CD4-positive, alpha-beta T cell treated with Interleukin-17A for 4 hours (primary cell): ENCODE measurements at regions not wholly inside any gene's neighbourhood (a gene's known extent, or its start where the extent isn't known, plus 50 kb on each side); places are given as distances from the start of the nearest gene placed in this dataset.

Experiments
- DNase-seq: peaks from one replicate; pipeline ENCODE4 v3.0.0-alpha.2; 2020; ENCODE audit warnings: mixed read lengths

DNA sequence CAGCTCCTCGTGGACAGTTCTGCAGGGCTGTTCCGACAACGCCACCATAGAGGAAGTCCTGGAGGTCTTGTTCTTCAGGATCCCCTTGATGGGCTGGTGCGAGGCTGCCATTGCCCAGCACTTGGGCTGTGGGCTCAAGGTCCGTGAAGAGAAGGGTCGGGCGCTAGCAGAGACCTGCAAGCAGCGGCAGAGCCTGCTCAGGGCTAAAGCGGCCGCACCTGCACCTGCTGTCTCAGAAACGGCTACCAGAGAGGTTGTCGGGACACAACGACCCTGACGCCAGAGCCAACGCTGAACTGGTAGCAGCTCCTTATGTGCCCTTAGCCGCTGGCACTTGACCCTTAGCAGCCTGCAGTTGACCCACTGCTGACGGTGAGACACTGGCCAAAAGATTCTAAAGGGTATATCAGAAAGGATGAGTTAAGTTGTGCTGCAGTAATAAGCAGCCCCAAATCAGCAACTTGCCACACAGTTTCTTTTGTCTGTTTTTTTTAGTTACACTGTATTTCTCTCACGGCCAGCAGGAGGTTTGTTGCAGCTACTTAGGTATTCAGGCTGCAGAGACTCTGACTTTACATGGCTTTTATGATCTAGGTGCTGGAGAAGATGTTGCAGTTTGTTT, 55.5 kb upstream of the ST6GAL2 start:
- no peak for DNase-seq

GRCh38 chr2:106943468-106944200, 57.7 kb upstream of the ST6GAL2 start:
- DNase-seq = no peak

GRCh38 chr2:106944215-106944614, 58.2 kb upstream of the ST6GAL2 start:
- no peak for DNase-seq

DNA sequence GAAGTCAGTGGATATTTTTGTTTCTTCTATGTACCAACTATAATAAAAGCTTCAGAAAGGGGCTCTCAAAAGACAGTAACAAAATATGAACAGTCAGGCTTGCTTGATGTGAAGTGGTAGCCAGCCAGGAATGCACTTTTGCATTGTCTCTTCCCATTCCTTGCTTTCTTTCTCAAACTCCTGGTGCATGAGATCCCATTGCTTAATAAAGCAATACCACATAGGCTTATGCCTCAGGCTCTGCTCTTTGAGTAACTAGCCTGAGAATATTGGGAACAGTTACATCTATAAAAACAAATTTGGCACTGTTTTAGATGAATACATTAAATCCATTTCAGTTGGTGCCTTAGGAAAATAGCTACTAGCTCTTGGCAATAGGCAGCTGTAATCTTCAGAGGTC, 62.6 kb upstream of the ST6GAL2 start:
- DNase-seq = no peak

- DNase-seq = no peak
These were observed 67.3 kb upstream of the ST6GAL2 start for GRCh38 chr2:106953236-106953635.

DNA sequence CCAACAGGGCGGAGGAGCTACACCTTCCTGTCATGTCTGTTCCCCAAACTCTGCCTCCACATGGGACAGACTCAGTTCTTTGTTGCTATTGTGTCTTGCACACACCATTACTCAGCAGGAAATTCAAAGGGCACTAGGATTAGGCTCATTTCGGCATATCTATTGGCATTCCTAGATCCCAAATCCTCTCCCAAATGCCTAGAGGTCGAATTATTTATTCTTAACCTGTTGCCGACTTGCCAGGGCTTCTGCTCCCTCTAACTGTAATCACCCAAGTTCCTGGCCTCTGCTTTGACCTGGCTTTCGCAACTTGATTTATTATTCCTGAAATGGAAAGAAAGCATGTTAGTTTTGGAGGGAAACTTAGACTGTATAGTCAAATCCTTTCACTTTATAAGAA, 67.8 kb upstream of the ST6GAL2 start:
- DNase-seq = no peak

DNA sequence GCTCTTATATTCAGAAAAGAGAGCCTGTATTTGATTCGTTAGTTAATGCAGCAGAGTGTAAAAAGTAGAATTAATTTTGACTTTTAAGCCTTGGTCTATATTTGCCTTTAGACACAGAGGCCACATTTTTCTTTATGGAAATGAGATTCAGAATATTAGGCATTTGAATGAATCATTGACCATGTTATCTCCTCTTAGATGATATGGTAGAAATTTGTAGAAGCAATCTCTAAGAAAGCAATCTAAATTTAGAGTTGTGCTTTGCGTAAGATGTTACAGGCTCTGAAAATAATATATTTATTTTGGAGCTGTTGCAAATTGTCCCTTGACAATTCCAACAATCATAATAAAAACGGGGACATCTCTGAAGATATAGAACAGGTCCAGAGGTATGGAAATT, 68.3 kb upstream of the ST6GAL2 start:
- DNase-seq = no peak

- DNase-seq = no peak
These were observed 70.4 kb upstream of the ST6GAL2 start for GRCh38 chr2:106956416-106956815.

GRCh38 chr2:106956879-106957278, 70.9 kb upstream of the ST6GAL2 start:
- no peak for DNase-seq

- no peak for DNase-seq
These were observed 74.2 kb upstream of the ST6GAL2 start for GRCh38 chr2:106959975-106960682.

GRCh38 chr2:106960683-106961161, 74.8 kb upstream of the ST6GAL2 start:
- DNase-seq = no peak

DNA sequence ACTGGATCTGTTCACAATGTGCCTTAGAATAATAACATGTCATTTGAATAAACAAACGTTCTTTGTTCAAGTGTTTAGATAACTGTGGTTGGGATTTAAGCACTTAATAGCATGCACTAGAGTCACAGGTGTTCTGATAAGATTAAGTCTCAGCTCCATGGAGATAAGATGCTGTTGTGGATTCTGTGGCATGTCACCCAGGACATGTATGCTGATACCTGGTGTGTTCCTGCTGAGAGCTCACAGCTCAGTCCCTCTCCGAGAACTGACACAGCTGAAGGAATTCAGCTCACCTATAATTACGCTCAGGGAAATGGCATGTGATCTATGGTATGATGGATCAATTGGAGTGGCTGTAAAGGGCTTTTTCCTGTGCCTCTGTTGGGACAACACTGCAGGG, 75.4 kb upstream of the ST6GAL2 start:
- no peak for DNase-seq

GRCh38 chr2:106963156-106963555, 77.2 kb upstream of the ST6GAL2 start:
- DNase-seq = no peak

DNA sequence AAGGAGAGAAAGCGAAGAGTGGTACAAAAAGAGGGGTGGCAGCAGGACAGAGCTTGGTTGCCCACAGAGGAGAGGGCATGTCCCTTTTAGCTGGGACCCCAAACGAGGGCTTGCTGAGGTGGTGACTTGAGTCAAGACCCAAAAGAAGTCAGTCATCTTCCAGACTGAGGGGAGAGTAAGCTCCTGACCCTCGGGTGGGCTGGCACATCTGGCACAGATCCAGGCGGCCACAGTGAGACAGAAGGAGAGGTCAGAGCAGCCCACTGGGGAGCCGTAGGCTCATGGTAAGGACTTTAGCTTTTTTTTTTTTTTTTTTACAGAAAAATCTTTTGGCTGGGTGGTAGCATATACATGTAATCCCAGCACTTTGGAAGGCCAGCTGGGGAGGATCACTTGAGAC, 77.9 kb upstream of the ST6GAL2 start:
- DNase-seq = no peak

GRCh38 chr2:106965611-106966010, 79.6 kb upstream of the ST6GAL2 start:
- DNase-seq = no peak

- DNase-seq = no peak
These were observed 83.8 kb upstream of the ST6GAL2 start for GRCh38 chr2:106969777-106970176.

DNA sequence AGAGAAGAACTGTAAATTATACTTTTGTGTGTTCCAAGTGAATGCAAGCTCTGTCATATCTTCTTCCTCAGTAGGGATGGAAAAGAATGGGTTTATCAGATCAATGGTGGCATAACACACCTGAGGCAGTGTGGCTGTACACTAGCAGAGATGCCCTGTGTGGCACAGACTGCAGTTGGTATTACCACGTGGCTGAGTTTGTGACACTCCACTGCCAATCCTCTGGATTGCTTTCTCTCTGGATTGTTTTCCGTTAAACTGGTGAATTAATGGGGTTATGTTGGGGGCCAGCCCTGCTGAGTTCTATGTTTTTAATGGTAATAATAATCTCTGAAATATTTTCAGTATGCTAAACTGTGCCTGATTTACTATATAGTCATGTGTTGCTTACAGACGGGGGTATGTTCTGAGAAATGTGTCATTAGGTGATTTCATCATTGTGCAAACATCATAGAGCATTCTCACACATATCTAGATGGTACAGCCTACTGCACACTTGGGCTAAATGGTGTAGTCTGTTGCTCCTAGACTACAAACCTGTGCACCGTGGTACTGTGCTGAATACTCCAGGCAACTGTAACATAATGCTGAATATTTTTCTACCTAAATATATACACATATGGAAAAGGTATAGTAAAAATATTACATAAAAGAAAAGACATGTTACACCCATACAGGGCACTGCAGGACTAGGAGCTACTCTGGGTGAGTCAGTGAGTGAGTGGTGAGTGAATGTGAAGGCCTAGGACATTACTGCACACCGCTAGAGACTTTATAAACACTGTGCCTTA, 84.7 kb upstream of the ST6GAL2 start:
- no peak for DNase-seq

- DNase-seq = no peak
These were observed 86.8 kb upstream of the ST6GAL2 start for GRCh38 chr2:106972782-106973181.

GRCh38 chr2:106974891-106975290, 88.9 kb upstream of the ST6GAL2 start:
- no peak for DNase-seq

- no peak for DNase-seq
These were observed 89.7 kb upstream of the ST6GAL2 start for GRCh38 chr2:106975641-106976040.

DNA sequence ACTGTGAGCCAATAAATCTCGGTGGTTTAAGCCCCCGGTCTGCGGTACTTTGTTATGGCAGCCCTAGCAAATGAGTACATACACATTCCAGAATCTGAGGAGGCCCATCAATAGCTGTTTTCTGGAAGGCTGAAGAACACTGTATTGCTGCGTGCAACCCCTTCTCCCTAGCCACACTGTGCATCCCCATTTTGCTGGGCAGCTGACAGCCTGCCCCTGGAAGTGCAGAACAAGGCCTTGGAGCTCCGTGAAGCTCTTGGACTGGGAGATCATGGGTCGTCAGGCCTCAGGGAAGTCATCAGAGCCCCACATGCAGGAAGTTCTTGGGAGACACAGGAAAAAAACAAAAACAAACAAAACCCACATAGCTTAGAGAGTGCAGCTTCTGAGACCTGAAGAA, 90.6 kb upstream of the ST6GAL2 start:
- DNase-seq = no peak

DNA sequence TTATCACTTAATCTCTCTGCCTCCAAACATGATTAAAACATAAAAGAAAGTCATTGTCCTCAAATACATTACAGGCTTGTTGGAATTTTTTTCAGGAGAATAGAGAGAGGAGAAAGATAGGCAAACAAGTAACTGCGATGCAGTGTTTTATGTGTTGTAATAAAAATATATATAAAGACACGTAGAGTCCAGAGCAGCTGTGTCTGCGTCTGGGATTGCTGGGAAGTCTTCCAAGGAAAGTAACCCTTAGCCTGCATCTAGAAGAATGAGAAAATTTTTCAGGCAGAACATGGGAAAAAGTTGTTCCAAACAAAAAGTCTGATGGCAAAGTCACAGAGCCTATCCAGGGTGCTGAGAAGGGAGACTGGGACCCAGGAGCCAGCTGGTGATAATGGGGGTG, 91.8 kb upstream of the ST6GAL2 start:
- DNase-seq = no peak

DNA sequence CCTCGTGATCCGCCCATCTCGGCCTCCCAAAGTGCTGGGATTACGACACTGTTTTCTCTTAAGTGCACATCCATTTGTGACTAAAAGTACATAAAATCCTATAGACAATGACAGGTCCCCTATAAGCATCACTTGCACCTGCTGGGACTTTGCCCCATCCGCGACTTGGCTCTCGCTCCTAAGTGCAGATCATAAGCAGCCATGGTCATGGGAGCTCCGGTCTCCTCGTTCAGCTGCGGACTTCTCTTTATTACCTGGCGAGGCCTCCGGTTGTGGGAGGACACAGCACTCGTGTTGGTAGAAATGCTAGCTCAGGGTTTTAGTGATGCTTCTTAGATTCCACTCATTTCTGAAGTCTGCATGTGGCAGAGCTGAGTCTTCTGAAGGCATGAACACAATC, 92.7 kb upstream of the ST6GAL2 start:
- DNase-seq = no peak
